ENCODE measurements at regions not wholly inside any gene's neighbourhood (a gene's known extent, or its start where the extent isn't known, plus 50 kb on each side); places are given as distances from the start of the nearest gene placed in this dataset.

DNA sequence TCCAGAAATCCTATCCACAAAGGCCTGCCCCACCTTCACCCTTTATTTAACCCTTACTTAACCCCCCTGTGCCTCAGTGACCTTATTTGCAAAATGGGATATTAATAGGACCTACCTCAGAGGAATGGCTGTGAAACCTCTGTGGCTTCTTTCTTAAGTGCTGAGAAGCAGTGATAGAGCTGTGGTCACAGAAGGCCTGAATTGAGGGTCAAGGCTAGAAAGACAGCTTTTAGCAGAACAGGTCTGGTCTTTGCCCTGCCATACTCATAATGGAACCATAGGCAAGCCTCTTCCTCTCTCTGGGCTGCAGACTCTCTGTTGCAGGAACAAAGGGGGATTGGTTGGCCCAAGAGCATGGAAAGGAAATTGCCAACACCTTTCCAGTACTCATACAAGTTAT is 63.5 kb upstream of the MAMLD1 start:
- TF ChIP-seq SMC3 (IDR thresholded peaks at IDR 0.05; ENCODE audit: borderline replicate concordance, low read length) (no peak), SUZ12 (IDR thresholded peaks at IDR 0.05; ENCODE audit: unreplicated experiment) (no peak)
